ENCODE measurements at regions not wholly inside any gene's neighbourhood (a gene's known extent, or its start where the extent isn't known, plus 50 kb on each side); places are given as distances from the start of the nearest gene placed in this dataset.

GRCh38 chr2:2547911-2548310, 216.8 kb upstream of the MYT1L start:
- TF ChIP-seq, protein P1, sequence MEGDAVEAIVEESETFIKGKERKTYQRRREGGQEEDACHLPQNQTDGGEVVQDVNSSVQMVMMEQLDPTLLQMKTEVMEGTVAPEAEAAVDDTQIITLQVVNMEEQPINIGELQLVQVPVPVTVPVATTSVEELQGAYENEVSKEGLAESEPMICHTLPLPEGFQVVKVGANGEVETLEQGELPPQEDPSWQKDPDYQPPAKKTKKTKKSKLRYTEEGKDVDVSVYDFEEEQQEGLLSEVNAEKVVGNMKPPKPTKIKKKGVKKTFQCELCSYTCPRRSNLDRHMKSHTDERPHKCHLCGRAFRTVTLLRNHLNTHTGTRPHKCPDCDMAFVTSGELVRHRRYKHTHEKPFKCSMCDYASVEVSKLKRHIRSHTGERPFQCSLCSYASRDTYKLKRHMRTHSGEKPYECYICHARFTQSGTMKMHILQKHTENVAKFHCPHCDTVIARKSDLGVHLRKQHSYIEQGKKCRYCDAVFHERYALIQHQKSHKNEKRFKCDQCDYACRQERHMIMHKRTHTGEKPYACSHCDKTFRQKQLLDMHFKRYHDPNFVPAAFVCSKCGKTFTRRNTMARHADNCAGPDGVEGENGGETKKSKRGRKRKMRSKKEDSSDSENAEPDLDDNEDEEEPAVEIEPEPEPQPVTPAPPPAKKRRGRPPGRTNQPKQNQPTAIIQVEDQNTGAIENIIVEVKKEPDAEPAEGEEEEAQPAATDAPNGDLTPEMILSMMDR (IDR thresholded peaks at IDR 0.05; ENCODE audit: low read depth, low read length, poor library complexity, severe bottlenecking): no peak
- TF ChIP-seq EZH2phosphoT487 (IDR thresholded peaks at IDR 0.05; ENCODE audit: borderline replicate concordance, low read length): no peak

Data from DOHH2 (cell line).